ENCODE measurements at regions not wholly inside any gene's neighbourhood (a gene's known extent, or its start where the extent isn't known, plus 50 kb on each side); places are given as distances from the start of the nearest gene placed in this dataset.

DNA sequence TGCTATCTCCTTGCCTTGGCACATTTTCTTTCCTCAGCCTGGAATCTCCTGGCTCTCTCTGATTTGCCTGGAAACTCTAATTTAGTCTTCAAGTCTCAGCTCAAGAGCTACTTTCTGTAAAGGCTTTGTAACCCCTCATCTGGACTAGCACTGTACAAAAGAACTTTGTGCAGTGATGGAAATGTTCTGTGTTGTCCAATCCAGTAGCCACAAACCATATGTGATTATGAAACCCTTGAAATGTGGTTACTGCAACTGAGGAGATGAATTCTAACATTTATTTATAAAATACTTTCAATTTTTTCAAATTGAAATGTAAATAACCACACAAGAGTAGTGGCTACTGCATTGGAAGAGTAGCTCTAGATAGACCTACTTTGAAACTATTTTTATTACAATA lies 66.6 kb upstream of the HS3ST1 start:
- H3K36me3 ChIP-seq (ENCODE audit: control insufficient read depth in 2 of 2, insufficient read depth in 1 of 2, low read length in 2 of 2) = no peaks in the 10 kb centered on the region
- no peak overlapping the region for H3K4me3 ChIP-seq (ENCODE audit: low read depth, low read length)
- CTCF ChIA-PET = no interaction called here
- H3K9me3 ChIP-seq (ENCODE audit: control insufficient read depth, insufficient read depth, low read depth, low read length) = no peaks in the 10 kb centered on the region
- POLR2A ChIA-PET = no interaction called here
- H3K4me1 ChIP-seq (ENCODE audit: control insufficient read depth, insufficient read depth, low read length) = no peaks in the 10 kb centered on the region
- no peak overlapping the region for H3K27ac ChIP-seq (ENCODE audit: extremely low read depth, low read depth, low read length)
- TF ChIP-seq REPIN1 (tag by site-specific recombination; IDR thresholded peaks at IDR 0.05; ENCODE audit: low read depth) = no peak
- TF ChIP-seq ZNF76 (tag by site-specific recombination; IDR thresholded peaks at IDR 0.05; ENCODE audit: borderline replicate concordance, low read depth) = no peak
- no peak for TF ChIP-seq ZNF707 (tag by site-specific recombination; IDR thresholded peaks at IDR 0.05)
- no peak for TF ChIP-seq ZNF175 (tag by site-specific recombination; IDR thresholded peaks at IDR 0.05)
- TF ChIP-seq, protein P1, sequence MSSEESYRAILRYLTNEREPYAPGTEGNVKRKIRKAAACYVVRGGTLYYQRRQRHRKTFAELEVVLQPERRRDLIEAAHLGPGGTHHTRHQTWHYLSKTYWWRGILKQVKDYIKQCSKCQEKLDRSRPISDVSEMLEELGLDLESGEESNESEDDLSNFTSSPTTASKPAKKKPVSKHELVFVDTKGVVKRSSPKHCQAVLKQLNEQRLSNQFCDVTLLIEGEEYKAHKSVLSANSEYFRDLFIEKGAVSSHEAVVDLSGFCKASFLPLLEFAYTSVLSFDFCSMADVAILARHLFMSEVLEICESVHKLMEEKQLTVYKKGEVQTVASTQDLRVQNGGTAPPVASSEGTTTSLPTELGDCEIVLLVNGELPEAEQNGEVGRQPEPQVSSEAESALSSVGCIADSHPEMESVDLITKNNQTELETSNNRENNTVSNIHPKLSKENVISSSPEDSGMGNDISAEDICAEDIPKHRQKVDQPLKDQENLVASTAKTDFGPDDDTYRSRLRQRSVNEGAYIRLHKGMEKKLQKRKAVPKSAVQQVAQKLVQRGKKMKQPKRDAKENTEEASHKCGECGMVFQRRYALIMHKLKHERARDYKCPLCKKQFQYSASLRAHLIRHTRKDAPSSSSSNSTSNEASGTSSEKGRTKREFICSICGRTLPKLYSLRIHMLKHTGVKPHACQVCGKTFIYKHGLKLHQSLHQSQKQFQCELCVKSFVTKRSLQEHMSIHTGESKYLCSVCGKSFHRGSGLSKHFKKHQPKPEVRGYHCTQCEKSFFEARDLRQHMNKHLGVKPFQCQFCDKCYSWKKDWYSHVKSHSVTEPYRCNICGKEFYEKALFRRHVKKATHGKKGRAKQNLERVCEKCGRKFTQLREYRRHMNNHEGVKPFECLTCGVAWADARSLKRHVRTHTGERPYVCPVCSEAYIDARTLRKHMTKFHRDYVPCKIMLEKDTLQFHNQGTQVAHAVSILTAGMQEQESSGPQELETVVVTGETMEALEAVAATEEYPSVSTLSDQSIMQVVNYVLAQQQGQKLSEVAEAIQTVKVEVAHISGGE (tag by site-specific recombination; conservative IDR thresholded peaks at IDR 0.05; ENCODE audit: low read depth) = no peak
- no peak for TF ChIP-seq ZNF274 (IDR thresholded peaks at IDR 0.05; ENCODE audit: low read length)
- no peak for TF ChIP-seq ZNF274 (tag by site-specific recombination; IDR thresholded peaks at IDR 0.05; ENCODE audit: borderline replicate concordance)
- TF ChIP-seq, protein P2, sequence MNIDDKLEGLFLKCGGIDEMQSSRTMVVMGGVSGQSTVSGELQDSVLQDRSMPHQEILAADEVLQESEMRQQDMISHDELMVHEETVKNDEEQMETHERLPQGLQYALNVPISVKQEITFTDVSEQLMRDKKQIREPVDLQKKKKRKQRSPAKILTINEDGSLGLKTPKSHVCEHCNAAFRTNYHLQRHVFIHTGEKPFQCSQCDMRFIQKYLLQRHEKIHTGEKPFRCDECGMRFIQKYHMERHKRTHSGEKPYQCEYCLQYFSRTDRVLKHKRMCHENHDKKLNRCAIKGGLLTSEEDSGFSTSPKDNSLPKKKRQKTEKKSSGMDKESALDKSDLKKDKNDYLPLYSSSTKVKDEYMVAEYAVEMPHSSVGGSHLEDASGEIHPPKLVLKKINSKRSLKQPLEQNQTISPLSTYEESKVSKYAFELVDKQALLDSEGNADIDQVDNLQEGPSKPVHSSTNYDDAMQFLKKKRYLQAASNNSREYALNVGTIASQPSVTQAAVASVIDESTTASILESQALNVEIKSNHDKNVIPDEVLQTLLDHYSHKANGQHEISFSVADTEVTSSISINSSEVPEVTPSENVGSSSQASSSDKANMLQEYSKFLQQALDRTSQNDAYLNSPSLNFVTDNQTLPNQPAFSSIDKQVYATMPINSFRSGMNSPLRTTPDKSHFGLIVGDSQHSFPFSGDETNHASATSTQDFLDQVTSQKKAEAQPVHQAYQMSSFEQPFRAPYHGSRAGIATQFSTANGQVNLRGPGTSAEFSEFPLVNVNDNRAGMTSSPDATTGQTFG (tag by site-specific recombination; IDR thresholded peaks at IDR 0.05; ENCODE audit: borderline replicate concordance) = no peak
- TF ChIP-seq, protein P3, sequence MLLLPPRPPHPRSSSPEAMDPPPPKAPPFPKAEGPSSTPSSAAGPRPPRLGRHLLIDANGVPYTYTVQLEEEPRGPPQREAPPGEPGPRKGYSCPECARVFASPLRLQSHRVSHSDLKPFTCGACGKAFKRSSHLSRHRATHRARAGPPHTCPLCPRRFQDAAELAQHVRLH (tag by site-specific recombination; IDR thresholded peaks at IDR 0.05) = no peak

DNA sequence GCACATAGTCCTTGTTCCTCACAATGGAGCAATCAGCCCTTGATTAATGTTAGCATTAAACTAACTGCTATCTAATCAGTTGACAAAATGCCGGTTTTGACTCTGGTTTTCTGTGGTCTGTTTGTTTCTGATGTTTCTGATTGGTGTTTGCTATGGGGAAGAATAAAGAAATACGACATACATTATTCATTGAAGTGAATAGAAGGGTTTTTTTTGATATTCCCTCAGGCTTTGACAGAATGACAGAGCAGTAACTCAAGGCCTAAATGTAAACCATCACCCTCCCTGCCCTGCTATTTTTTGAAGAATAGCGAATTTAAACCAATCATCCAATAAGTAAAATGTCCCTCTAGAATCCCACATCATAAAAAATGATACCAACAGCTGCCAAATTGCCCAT lies 65.5 kb upstream of the HS3ST1 start:
- ChIA-PET POLR2A (no interaction called here), CTCF (interaction anchor here (0.7 kb wide), 1 partner anchor 93 kb away, joined by 4 read pairs; no protein-coding TSS in a partner anchor)
- H3K36me3 ChIP-seq (ENCODE audit: control insufficient read depth in 2 of 2, insufficient read depth in 1 of 2, low read length in 2 of 2) = no peaks in the 10 kb centered on the region
- H3K4me1 ChIP-seq (ENCODE audit: control insufficient read depth, insufficient read depth, low read length) = no peaks in the 10 kb centered on the region
- no peak overlapping the region for H3K4me3 ChIP-seq (ENCODE audit: low read depth, low read length)
- no peak overlapping the region for H3K27ac ChIP-seq (ENCODE audit: extremely low read depth, low read depth, low read length)
- no peaks in the 10 kb centered on the region for H3K9me3 ChIP-seq (ENCODE audit: control insufficient read depth, insufficient read depth, low read depth, low read length)
- TF ChIP-seq, protein P4, sequence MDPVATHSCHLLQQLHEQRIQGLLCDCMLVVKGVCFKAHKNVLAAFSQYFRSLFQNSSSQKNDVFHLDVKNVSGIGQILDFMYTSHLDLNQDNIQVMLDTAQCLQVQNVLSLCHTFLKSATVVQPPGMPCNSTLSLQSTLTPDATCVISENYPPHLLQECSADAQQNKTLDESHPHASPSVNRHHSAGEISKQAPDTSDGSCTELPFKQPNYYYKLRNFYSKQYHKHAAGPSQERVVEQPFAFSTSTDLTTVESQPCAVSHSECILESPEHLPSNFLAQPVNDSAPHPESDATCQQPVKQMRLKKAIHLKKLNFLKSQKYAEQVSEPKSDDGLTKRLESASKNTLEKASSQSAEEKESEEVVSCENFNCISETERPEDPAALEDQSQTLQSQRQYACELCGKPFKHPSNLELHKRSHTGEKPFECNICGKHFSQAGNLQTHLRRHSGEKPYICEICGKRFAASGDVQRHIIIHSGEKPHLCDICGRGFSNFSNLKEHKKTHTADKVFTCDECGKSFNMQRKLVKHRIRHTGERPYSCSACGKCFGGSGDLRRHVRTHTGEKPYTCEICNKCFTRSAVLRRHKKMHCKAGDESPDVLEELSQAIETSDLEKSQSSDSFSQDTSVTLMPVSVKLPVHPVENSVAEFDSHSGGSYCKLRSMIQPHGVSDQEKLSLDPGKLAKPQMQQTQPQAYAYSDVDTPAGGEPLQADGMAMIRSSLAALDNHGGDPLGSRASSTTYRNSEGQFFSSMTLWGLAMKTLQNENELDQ (tag by site-specific recombination; IDR thresholded peaks at IDR 0.05; ENCODE audit: low read depth) = no peak
- TF ChIP-seq, protein P5, sequence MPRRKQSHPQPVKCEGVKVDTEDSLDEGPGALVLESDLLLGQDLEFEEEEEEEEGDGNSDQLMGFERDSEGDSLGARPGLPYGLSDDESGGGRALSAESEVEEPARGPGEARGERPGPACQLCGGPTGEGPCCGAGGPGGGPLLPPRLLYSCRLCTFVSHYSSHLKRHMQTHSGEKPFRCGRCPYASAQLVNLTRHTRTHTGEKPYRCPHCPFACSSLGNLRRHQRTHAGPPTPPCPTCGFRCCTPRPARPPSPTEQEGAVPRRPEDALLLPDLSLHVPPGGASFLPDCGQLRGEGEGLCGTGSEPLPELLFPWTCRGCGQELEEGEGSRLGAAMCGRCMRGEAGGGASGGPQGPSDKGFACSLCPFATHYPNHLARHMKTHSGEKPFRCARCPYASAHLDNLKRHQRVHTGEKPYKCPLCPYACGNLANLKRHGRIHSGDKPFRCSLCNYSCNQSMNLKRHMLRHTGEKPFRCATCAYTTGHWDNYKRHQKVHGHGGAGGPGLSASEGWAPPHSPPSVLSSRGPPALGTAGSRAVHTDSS (tag by site-specific recombination; IDR thresholded peaks at IDR 0.05) = no peak
- TF ChIP-seq, protein P6, sequence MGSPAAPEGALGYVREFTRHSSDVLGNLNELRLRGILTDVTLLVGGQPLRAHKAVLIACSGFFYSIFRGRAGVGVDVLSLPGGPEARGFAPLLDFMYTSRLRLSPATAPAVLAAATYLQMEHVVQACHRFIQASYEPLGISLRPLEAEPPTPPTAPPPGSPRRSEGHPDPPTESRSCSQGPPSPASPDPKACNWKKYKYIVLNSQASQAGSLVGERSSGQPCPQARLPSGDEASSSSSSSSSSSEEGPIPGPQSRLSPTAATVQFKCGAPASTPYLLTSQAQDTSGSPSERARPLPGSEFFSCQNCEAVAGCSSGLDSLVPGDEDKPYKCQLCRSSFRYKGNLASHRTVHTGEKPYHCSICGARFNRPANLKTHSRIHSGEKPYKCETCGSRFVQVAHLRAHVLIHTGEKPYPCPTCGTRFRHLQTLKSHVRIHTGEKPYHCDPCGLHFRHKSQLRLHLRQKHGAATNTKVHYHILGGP (tag by site-specific recombination; IDR thresholded peaks at IDR 0.05) = no peak
- TF ChIP-seq ZEB2 (tag by site-specific recombination; IDR thresholded peaks at IDR 0.05) (no peak), ZNF2 (tag by site-specific recombination; IDR thresholded peaks at IDR 0.05) (no peak), ZNF211 (tag by site-specific recombination; IDR thresholded peaks at IDR 0.05; ENCODE audit: low read depth) (no peak), ZNF610 (tag by site-specific recombination; IDR thresholded peaks at IDR 0.05; ENCODE audit: borderline replicate concordance) (no peak), ZXDB (tag by site-specific recombination; IDR thresholded peaks at IDR 0.05) (no peak), ZNF777 (tag by site-specific recombination; IDR thresholded peaks at IDR 0.05; ENCODE audit: borderline replicate concordance) (no peak)
- TF ChIP-seq, protein P7, sequence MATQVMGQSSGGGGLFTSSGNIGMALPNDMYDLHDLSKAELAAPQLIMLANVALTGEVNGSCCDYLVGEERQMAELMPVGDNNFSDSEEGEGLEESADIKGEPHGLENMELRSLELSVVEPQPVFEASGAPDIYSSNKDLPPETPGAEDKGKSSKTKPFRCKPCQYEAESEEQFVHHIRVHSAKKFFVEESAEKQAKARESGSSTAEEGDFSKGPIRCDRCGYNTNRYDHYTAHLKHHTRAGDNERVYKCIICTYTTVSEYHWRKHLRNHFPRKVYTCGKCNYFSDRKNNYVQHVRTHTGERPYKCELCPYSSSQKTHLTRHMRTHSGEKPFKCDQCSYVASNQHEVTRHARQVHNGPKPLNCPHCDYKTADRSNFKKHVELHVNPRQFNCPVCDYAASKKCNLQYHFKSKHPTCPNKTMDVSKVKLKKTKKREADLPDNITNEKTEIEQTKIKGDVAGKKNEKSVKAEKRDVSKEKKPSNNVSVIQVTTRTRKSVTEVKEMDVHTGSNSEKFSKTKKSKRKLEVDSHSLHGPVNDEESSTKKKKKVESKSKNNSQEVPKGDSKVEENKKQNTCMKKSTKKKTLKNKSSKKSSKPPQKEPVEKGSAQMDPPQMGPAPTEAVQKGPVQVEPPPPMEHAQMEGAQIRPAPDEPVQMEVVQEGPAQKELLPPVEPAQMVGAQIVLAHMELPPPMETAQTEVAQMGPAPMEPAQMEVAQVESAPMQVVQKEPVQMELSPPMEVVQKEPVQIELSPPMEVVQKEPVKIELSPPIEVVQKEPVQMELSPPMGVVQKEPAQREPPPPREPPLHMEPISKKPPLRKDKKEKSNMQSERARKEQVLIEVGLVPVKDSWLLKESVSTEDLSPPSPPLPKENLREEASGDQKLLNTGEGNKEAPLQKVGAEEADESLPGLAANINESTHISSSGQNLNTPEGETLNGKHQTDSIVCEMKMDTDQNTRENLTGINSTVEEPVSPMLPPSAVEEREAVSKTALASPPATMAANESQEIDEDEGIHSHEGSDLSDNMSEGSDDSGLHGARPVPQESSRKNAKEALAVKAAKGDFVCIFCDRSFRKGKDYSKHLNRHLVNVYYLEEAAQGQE (tag by site-specific recombination; IDR thresholded peaks at IDR 0.05) = no peak
